ENCODE measurements at regions not wholly inside any gene's neighbourhood (a gene's known extent, or its start where the extent isn't known, plus 50 kb on each side); places are given as distances from the start of the nearest gene placed in this dataset.

DNA sequence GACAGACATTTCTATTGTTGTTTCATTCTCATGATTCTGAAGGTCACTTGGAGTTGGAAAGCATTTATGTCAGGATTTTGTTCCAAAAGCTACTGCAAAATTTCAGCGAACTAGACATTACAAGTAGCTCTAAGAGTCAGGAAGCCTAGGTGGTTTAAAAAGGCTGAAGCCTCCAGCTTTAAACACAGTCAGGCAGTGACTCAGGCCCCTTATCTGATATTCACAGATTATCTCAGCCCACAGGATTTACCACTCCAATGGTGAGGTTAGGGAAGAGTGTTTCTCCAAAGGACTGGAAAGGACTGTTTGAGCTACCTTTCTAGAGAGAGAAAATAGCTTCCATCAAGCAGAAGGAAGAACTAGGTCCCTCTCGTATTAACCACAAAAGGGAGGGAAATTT lies 624.4 kb upstream of the C16orf82 start:
- Histone ChIP-seq H3K4me3 (ENCODE audit: low read depth, low read length) (no peak overlapping the region), H3K36me3 (ENCODE audit: control insufficient read depth, insufficient read depth, low read length) (no peaks in the 10 kb centered on the region), H3K9me3 (no peaks in the 10 kb centered on the region; the same call in 1 of the 2 replicates), H3K4me1 (no peaks in the 10 kb centered on the region), H3K27me3 (replicated peaks; ENCODE audit: control insufficient read depth, insufficient read depth, low read length) (no peaks in the 10 kb centered on the region)
- TF ChIP-seq, protein P1, sequence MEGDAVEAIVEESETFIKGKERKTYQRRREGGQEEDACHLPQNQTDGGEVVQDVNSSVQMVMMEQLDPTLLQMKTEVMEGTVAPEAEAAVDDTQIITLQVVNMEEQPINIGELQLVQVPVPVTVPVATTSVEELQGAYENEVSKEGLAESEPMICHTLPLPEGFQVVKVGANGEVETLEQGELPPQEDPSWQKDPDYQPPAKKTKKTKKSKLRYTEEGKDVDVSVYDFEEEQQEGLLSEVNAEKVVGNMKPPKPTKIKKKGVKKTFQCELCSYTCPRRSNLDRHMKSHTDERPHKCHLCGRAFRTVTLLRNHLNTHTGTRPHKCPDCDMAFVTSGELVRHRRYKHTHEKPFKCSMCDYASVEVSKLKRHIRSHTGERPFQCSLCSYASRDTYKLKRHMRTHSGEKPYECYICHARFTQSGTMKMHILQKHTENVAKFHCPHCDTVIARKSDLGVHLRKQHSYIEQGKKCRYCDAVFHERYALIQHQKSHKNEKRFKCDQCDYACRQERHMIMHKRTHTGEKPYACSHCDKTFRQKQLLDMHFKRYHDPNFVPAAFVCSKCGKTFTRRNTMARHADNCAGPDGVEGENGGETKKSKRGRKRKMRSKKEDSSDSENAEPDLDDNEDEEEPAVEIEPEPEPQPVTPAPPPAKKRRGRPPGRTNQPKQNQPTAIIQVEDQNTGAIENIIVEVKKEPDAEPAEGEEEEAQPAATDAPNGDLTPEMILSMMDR (IDR thresholded peaks at IDR 0.05; ENCODE audit: insufficient read depth in 1 of 2, low read depth in 1 of 2, low read length in 1 of 2, severe bottlenecking in 1 of 2, unreplicated experiment in 1 of 2): no peak
- ChIA-PET CTCF (no interaction called here), POLR2A (no interaction called here)
- Mint-ChIP-seq H3K4me1 (ENCODE audit: low read depth, unreplicated experiment) (no peaks in the 10 kb centered on the region), H3K27ac (ENCODE audit: unreplicated experiment) (no peak overlapping the region), H3K4me3 (ENCODE audit: unreplicated experiment) (no peak overlapping the region), H3K27me3 (ENCODE audit: insufficient read depth, unreplicated experiment) (no peaks in the 10 kb centered on the region), H3K36me3 (ENCODE audit: insufficient read depth, unreplicated experiment) (no peaks in the 10 kb centered on the region), H3K9me3 (ENCODE audit: unreplicated experiment) (no peaks in the 10 kb centered on the region)
- no TSS peak for BruUV-seq (replicated peaks)
- no peak for DNase-seq
- intact Hi-C loops (cut with micrococcal nuclease; ENCODE audit: unreplicated experiment): no loop called here

DNA sequence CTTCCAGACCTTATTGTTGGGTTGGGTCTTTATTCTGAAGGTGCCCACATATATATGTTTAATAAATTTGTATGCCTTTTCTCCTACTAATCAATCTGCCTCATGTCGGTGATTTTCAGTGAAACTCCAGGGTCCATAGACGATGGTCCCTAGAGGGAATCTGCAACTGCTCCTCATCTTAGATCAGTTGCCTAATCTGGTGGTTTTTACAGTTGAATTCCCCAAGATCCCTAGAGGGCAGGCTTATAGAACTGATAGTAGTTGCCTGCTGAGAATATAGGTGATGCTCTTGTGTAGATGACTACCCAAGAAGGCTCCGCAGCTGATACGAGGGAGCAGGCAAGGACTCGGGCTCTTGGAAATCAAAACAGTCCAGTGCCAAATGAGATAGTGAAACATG lies 619.2 kb upstream of the C16orf82 start:
- TF ChIP-seq, protein P1 (IDR thresholded peaks at IDR 0.05; ENCODE audit: insufficient read depth in 1 of 2, low read depth in 1 of 2, low read length in 1 of 2, severe bottlenecking in 1 of 2, unreplicated experiment in 1 of 2): no peak
- H3K9me3 ChIP-seq: no peaks in the 10 kb centered on the region
- Mint-ChIP-seq H3K4me1 (ENCODE audit: low read depth, unreplicated experiment) (no peaks in the 10 kb centered on the region), H3K27me3 (ENCODE audit: insufficient read depth, unreplicated experiment) (no peaks in the 10 kb centered on the region), H3K9me3 (ENCODE audit: unreplicated experiment) (no peaks in the 10 kb centered on the region), H3K36me3 (ENCODE audit: insufficient read depth, unreplicated experiment) (no peaks in the 10 kb centered on the region), H3K4me3 (ENCODE audit: unreplicated experiment) (no peak overlapping the region), H3K27ac (ENCODE audit: unreplicated experiment) (no peak overlapping the region)
- H3K36me3 ChIP-seq (ENCODE audit: control insufficient read depth, insufficient read depth, low read length): no peaks in the 10 kb centered on the region
- no TSS peak for BruUV-seq (replicated peaks)
- intact Hi-C loops (cut with micrococcal nuclease; ENCODE audit: unreplicated experiment): no loop called here
- ChIA-PET CTCF (no interaction called here), POLR2A (no interaction called here)
- H3K27me3 ChIP-seq (replicated peaks; ENCODE audit: control insufficient read depth, insufficient read depth, low read length): no peaks in the 10 kb centered on the region
- no peak for DNase-seq
- no peaks in the 10 kb centered on the region for H3K4me1 ChIP-seq
- H3K4me3 ChIP-seq (ENCODE audit: low read depth, low read length): no peak overlapping the region

DNA sequence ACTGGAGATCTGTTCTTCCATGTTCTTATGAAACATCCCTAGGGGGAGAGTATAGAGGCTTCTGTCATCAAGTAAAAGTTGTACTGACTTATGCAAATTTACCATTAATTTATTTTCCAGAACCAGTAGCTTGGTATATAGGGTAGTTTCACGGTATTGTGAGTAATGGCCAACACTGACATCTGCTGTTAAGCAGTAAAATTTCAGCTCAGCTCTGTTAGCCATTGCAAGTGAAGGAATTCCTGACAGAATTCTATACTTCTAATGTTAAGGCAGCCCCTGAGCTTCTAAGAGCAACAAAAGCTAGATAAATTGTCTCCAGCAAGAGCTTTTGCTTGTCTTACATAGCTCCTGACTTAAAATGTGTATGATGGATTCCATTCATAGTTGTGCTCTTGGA lies 613.5 kb upstream of the C16orf82 start:
- no peak overlapping the region for H3K4me3 ChIP-seq (ENCODE audit: low read depth, low read length)
- H3K27me3 ChIP-seq (replicated peaks; ENCODE audit: control insufficient read depth, insufficient read depth, low read length): no peaks in the 10 kb centered on the region
- DNase-seq: no peak
- intact Hi-C loops (cut with micrococcal nuclease; ENCODE audit: unreplicated experiment): no loop called here
- H3K36me3 ChIP-seq (ENCODE audit: control insufficient read depth, insufficient read depth, low read length): no peaks in the 10 kb centered on the region
- no TSS peak for BruUV-seq (replicated peaks)
- H3K27ac Mint-ChIP-seq (ENCODE audit: unreplicated experiment): no peak overlapping the region
- no peaks in the 10 kb centered on the region for H3K36me3 Mint-ChIP-seq (ENCODE audit: insufficient read depth, unreplicated experiment)
- ChIA-PET POLR2A (no interaction called here), CTCF (no interaction called here)
- H3K9me3 ChIP-seq: no peaks in the 10 kb centered on the region
- H3K27me3 Mint-ChIP-seq (ENCODE audit: insufficient read depth, unreplicated experiment): no peaks in the 10 kb centered on the region
- no peaks in the 10 kb centered on the region for H3K4me1 Mint-ChIP-seq (ENCODE audit: low read depth, unreplicated experiment)
- TF ChIP-seq, protein P1 (IDR thresholded peaks at IDR 0.05; ENCODE audit: insufficient read depth in 1 of 2, low read depth in 1 of 2, low read length in 1 of 2, severe bottlenecking in 1 of 2, unreplicated experiment in 1 of 2): no peak
- H3K4me3 Mint-ChIP-seq (ENCODE audit: unreplicated experiment): no peak overlapping the region
- H3K4me1 ChIP-seq: no peaks in the 10 kb centered on the region
- no peaks in the 10 kb centered on the region for H3K9me3 Mint-ChIP-seq (ENCODE audit: unreplicated experiment)
